ENCODE measurements at regions not wholly inside any gene's neighbourhood (a gene's known extent, or its start where the extent isn't known, plus 50 kb on each side); places are given as distances from the start of the nearest gene placed in this dataset.

DNA sequence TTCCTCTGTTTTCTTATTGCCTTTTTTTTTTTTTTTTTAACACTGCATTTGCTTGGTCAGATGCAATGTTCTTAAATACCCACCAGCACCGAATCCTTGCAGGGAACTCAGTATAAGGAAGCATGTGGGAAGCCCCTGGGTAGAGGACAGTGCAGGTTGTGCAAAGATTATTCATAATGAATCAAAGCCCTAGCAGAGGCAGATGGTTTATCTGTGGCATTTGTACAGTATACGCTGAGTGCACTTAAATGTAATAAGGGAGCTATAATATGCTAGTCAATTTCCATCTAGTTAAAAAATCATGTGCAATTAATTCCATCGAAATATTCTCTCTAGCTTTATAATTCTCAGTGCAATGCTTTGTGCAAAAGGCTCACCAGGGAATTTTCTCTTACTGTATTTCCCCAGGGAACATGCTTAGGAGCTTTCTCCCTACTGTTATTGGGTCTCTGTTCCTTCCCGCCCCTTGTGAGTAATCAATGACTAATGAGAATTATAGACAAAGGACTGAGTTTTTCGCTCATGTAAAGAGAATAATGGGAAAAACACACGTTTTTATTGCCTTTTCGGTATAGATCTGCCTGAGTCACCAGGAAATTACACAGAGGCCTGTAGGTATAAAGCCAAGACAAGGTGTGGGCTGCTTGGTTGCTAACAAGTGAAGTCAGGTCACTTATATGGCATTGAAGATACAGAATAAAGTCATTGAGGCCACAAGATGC is 1214.3 kb upstream of the TMEM132C start:
- TF ChIP-seq CTCF (IDR thresholded peaks at IDR 0.05), result no peak
- no peak for TF ChIP-seq POLR2A (IDR thresholded peaks at IDR 0.05; ENCODE audit: low read depth)
- TF ChIP-seq POLR2AphosphoS5 (IDR thresholded peaks at IDR 0.05), result no peak
